Stomach (tissue), 4 donors: ENCODE measurements at regions not wholly inside any gene's neighbourhood (a gene's known extent, or its start where the extent isn't known, plus 50 kb on each side); places are given as distances from the start of the nearest gene placed in this dataset.

Experiments used
- CTCF ChIP-seq, 7 experiments: fragments of 450-650 bp in 4 of 7; fragments of 200-600 bp in 3 of 7; sonication (generic) in 3 of 7; IDR thresholded peaks; one replicate each; pipeline ENCODE4 v1.5.1; 2016 to 2019; ENCODE audit warnings: antibody characterized with exemption in 7 of 7, control low read depth in 2 of 7, mild to moderate bottlenecking in 1 of 7
- EP300 ChIP-seq: sonication (generic); formaldehyde crosslinking; IDR thresholded peaks from one replicate; pipeline ENCODE4 v1.6.1; 2017; ENCODE audit warnings: antibody characterized with exemption
- POLR2AphosphoS5 ChIP-seq, 3 donors: sonication (generic); formaldehyde crosslinking; IDR thresholded peaks; one replicate each; pipeline ENCODE4 v1.6.1; 2016; ENCODE audit warnings: antibody characterized with exemption in 3 of 3

GRCh38 chr7:45267262-45267661, 109.7 kb downstream of the RAMP3 start:
- TF ChIP-seq CTCF (IDR thresholded peaks at IDR 0.05): no peak
- TF ChIP-seq EP300: no peak
- TF ChIP-seq POLR2AphosphoS5 (IDR thresholded peaks at IDR 0.05): no peak
